Stomach (tissue), 8 donors: ENCODE measurements at regions not wholly inside any gene's neighbourhood (a gene's known extent, or its start where the extent isn't known, plus 50 kb on each side); places are given as distances from the start of the nearest gene placed in this dataset.

Experiments used
- DNase-seq, 2 donors: peaks; one replicate each; pipeline versions ENCODE4 v3.0.0 to v3.0.0-alpha.2; 2013 to 2019
- H3K27ac ChIP-seq, 5 donors: fragments of 200-600 bp in 4 of 5; sonication (generic) in 4 of 5; one replicate each; pipeline ENCODE4 v1.5.1; 2013 to 2019; ENCODE audit warnings: mild to moderate bottlenecking in 1 of 5, moderate library complexity in 1 of 5
- H3K27me3 ChIP-seq, 3 donors: fragments of 200-600 bp; sonication (generic); one replicate each; pipeline ENCODE4 v1.5.1; 2017 to 2019; ENCODE audit warnings: mixed run types in 1 of 3
- H3K36me3 ChIP-seq, 4 donors: fragments of 200-600 bp; sonication (generic); 1 replicate in 3 of 4; 2 replicates in 1 of 4; pipeline ENCODE4 v1.5.1; 2016 to 2019
- H3K4me1 ChIP-seq, 4 donors: fragments of 200-600 bp; sonication (generic); one replicate each; pipeline ENCODE4 v1.5.1; 2016 to 2019
- H3K4me3 ChIP-seq, 4 donors: fragments of 200-600 bp; sonication (generic) in 3 of 4; one replicate each; pipeline ENCODE4 v1.5.1; 2016 to 2019; ENCODE audit warnings: mild to moderate bottlenecking in 1 of 4
- H3K9me3 ChIP-seq, 4 donors: fragments of 200-600 bp; sonication (generic); one replicate each; pipeline ENCODE4 v1.5.1; 2016 to 2019
- CTCF ChIP-seq, 7 experiments: fragments of 450-650 bp in 4 of 7; fragments of 200-600 bp in 3 of 7; sonication (generic) in 3 of 7; IDR thresholded peaks; one replicate each; pipeline ENCODE4 v1.5.1; 2016 to 2019; ENCODE audit warnings: antibody characterized with exemption in 7 of 7, control low read depth in 2 of 7, mild to moderate bottlenecking in 1 of 7
- EP300 ChIP-seq: sonication (generic); formaldehyde crosslinking; IDR thresholded peaks from one replicate; pipeline ENCODE4 v1.6.1; 2017; ENCODE audit warnings: antibody characterized with exemption
- POLR2A ChIP-seq, 4 donors: fragments of 450-650 bp; IDR thresholded peaks; one replicate each; pipeline ENCODE4 v1.6.1; 2016; ENCODE audit warnings: antibody characterized with exemption in 4 of 4, control low read depth in 2 of 4, mild to moderate bottlenecking in 1 of 4, moderate library complexity in 1 of 4
- POLR2AphosphoS5 ChIP-seq, 3 donors: sonication (generic); formaldehyde crosslinking; IDR thresholded peaks; one replicate each; pipeline ENCODE4 v1.6.1; 2016; ENCODE audit warnings: antibody characterized with exemption in 3 of 3
- WGBS, 5 donors: extraction: QIAGEN DNeasy Blood & Tissue Kit in 3 of 5; methylation state at CpG; one replicate each; pipeline versions ENCODE4 v1.1.5 to v1.1.7; 2013 to 2018; 5-methylcytosine and 5-hydroxymethylcytosine counted together
- intact Hi-C: fragments of 100-400 bp; cut with DNase I; formaldehyde crosslinking; loops from one replicate; pipeline ENCODE4 v1.15.1; 2023; ENCODE audit warnings: low total_unique reads
- donor health status: healthy with polysubstance abuse.
- donor health status: Bipolar disorder and iron deficiency.
- donor health status: healthy.

GRCh38 chr6:100117680-100118079, 123.7 kb upstream of the MCHR2 start:
- Histone ChIP-seq H3K27ac (no peak overlapping the region), H3K9me3 (no peaks in the 10 kb centered on the region), H3K27me3 (peaks cover 0 to 8% (median 0%) of the 10 kb centered on the region in 3 donors), H3K4me3 (no peak overlapping the region), H3K4me1 (no peaks in the 10 kb centered on the region), H3K36me3 (no peaks in the 10 kb centered on the region)
- WGBS, 5 donors, result 79 to 85% (median 82%) methylated on average over 5 of the region's 5 CpGs
- intact Hi-C loops, result loop anchor here (10.0 kb wide), 2 partner anchors 357 to 547 kb away; no protein-coding TSS in a partner anchor
- TF ChIP-seq EP300, result no peak
- DNase-seq, result no peak

- H3K9me3 ChIP-seq, result no peaks in the 10 kb centered on the region
- TF ChIP-seq POLR2A (IDR thresholded peaks at IDR 0.05) (no peak), CTCF (IDR thresholded peaks at IDR 0.05) (peak in 5 of 7 experiments; percentile 19 to 59 (median 29))
- H3K36me3 ChIP-seq, result no peaks in the 10 kb centered on the region
- peaks cover 0 to 8% (median 0%) of the 10 kb centered on the region in 3 donors for H3K27me3 ChIP-seq
- H3K4me3 ChIP-seq, result no peak overlapping the region
- intact Hi-C loops, result loop anchor here (10.0 kb wide), 2 partner anchors 358 to 548 kb away; no protein-coding TSS in a partner anchor
- WGBS, 5 donors, result 17 to 24% (median 20%) methylated on average over 4 of the region's 4 CpGs
- no peak overlapping the region for H3K27ac ChIP-seq
- no peaks in the 10 kb centered on the region for H3K4me1 ChIP-seq
- peak in 1 of 2 donors; percentile 79 for DNase-seq
Measured at GRCh38 chr6:100116411-100117194, 122.6 kb upstream of the MCHR2 start.

GRCh38 chr6:100115407-100116101, 121.5 kb upstream of the MCHR2 start:
- intact Hi-C loops, result loop anchor here (10.0 kb wide), 2 partner anchors 359 to 549 kb away; no protein-coding TSS in a partner anchor
- Histone ChIP-seq H3K27ac (no peak overlapping the region), H3K36me3 (no peaks in the 10 kb centered on the region), H3K4me1 (no peaks in the 10 kb centered on the region), H3K4me3 (no peak overlapping the region), H3K9me3 (no peaks in the 10 kb centered on the region), H3K27me3 (peaks cover 0 to 8% (median 0%) of the 10 kb centered on the region in 3 donors)
- no peak for DNase-seq
- TF ChIP-seq CTCF (IDR thresholded peaks at IDR 0.05), result no peak
- no peak for TF ChIP-seq POLR2A (IDR thresholded peaks at IDR 0.05)
- 71 to 87% (median 84%) methylated on average over 1 of the region's 1 CpG for WGBS, 5 donors

GRCh38 chr6:100112855-100113508, 119.0 kb upstream of the MCHR2 start:
- intact Hi-C loops, result loop anchor here (10.0 kb wide), 2 partner anchors 362 to 552 kb away; no protein-coding TSS in a partner anchor
- TF ChIP-seq EP300 (no peak), POLR2A (IDR thresholded peaks at IDR 0.05) (no peak)

GRCh38 chr6:100105919-100106529, 112.0 kb upstream of the MCHR2 start:
- no peaks in the 10 kb centered on the region for H3K9me3 ChIP-seq
- no peak for DNase-seq
- 56 to 66% (median 63%) methylated on average over 7 of the region's 7 CpGs for WGBS, 5 donors
- H3K4me1 ChIP-seq, result no peaks in the 10 kb centered on the region
- no peaks in the 10 kb centered on the region for H3K36me3 ChIP-seq
- peaks cover 0 to 23% (median 0%) of the 10 kb centered on the region in 3 donors for H3K27me3 ChIP-seq
- H3K27ac ChIP-seq, result no peak overlapping the region
- intact Hi-C loops, result no loop called here
- TF ChIP-seq POLR2AphosphoS5 (IDR thresholded peaks at IDR 0.05), result no peak
- TF ChIP-seq EP300, result no peak
- no peak for TF ChIP-seq POLR2A (IDR thresholded peaks at IDR 0.05)
- no peak for TF ChIP-seq CTCF (IDR thresholded peaks at IDR 0.05)
- no peak overlapping the region for H3K4me3 ChIP-seq

More at GRCh38 chr6:100112855-100113508, 119.0 kb upstream of the MCHR2 start:
- DNase-seq, result no peak
- Histone ChIP-seq H3K9me3 (no peaks in the 10 kb centered on the region), H3K4me3 (no peak overlapping the region), H3K27me3 (peaks cover 0 to 5% (median 0%) of the 10 kb centered on the region in 3 donors), H3K4me1 (no peaks in the 10 kb centered on the region), H3K27ac (no peak overlapping the region), H3K36me3 (no peaks in the 10 kb centered on the region)
- WGBS, 5 donors, result 55 to 65% (median 61%) methylated on average over 8 of the region's 8 CpGs
